IMR-90 (cell line): ENCODE measurements at regions not wholly inside any gene's neighbourhood (a gene's known extent, or its start where the extent isn't known, plus 50 kb on each side); places are given as distances from the start of the nearest gene placed in this dataset.

Experiments
- ATAC-seq: fragments of 200-7000 bp; cut with Tn5 transposase; 2 replicates; pipeline ENCODE4 v1.9.1; 2020; ENCODE audit warnings: low read depth, mild to moderate bottlenecking, moderate library complexity
- BruUV-seq: library from RNA; stranded (reverse); fragments of 400-500 nt; replicated peaks from 2 replicates; lab custom pipeline; 2021; lab: Mats Ljungman, UMichigan
- CTCF ChIA-PET: fragments of 300-600 bp; formaldehyde crosslinking; extraction: SDS; loops from one replicate; lab custom pipeline; 2021; ENCODE audit warnings: antibody characterized with exemption; lab: Yijun Ruan, JAX
- POLR2A ChIA-PET: fragments of 300-600 bp; sonication (Branson Sonifier 250); formaldehyde crosslinking; loops from one replicate; lab custom pipeline; 2022; ENCODE audit warnings: antibody characterized with exemption; ENCODE audit not compliant: unreplicated experiment; lab: Charles Lee
- DNase-seq: peaks from one replicate; pipeline ENCODE4 v3.0.0; 2013
- H2AFZ ChIP-seq: replicated peaks from 2 replicates; pipeline ENCODE3; 2013; ENCODE audit warnings: low read length, mild to moderate bottlenecking; ENCODE audit not compliant: poor library complexity
- H2AK5ac ChIP-seq: 2 replicates; pipeline ENCODE4 v1.6.1; 2013; ENCODE audit warnings: low read depth, low read length, inconsistent platforms
- H2AK9ac ChIP-seq: replicated peaks from 2 replicates; pipeline ENCODE3; 2013; ENCODE audit warnings: mild to moderate bottlenecking, low read depth, low read length, moderate library complexity; ENCODE audit not compliant: poor library complexity
- H2BK120ac ChIP-seq: 2 replicates; pipeline ENCODE4 v1.6.1; 2013; ENCODE audit warnings: low read depth, low read length, inconsistent platforms
- H2BK15ac ChIP-seq: 3 replicates; pipeline ENCODE4 v1.6.1; 2013; ENCODE audit warnings: low read depth, low read length, inconsistent platforms
- H2BK20ac ChIP-seq: 2 replicates; pipeline ENCODE4 v1.6.1; 2013; ENCODE audit warnings: low read depth, mild to moderate bottlenecking, inconsistent platforms, low read length, moderate library complexity
- H2BK5ac ChIP-seq: 2 replicates; pipeline ENCODE4 v1.6.1; 2013; ENCODE audit warnings: mild to moderate bottlenecking, low read depth, low read length, inconsistent platforms; ENCODE audit not compliant: poor library complexity, severe bottlenecking
- H3K14ac ChIP-seq: replicated peaks from 2 replicates; pipeline ENCODE4 v1.6.1; 2013; ENCODE audit warnings: low read depth, low read length, inconsistent platforms
- H3K18ac ChIP-seq: 2 replicates; pipeline ENCODE4 v1.6.1; 2013; ENCODE audit warnings: low read depth, low read length, control low read depth
- H3K23ac ChIP-seq: 2 replicates; pipeline ENCODE4 v1.6.1; 2013; ENCODE audit warnings: low read depth, low read length, inconsistent platforms
- H3K27ac ChIP-seq: 2 replicates; pipeline ENCODE4 v1.5.1; 2013; ENCODE audit warnings: mild to moderate bottlenecking, control low read depth, low read length; ENCODE audit not compliant: insufficient read depth
- H3K27me3 ChIP-seq: 2 replicates; pipeline ENCODE4 v1.6.1; 2013; ENCODE audit warnings: low read length; ENCODE audit not compliant: control insufficient read depth, insufficient read depth
- H3K36me3 ChIP-seq: 2 replicates; pipeline ENCODE4 v1.6.1; 2013; ENCODE audit warnings: low read length, mixed read lengths; ENCODE audit not compliant: control insufficient read depth, insufficient read depth
- H3K4ac ChIP-seq: 2 replicates; pipeline ENCODE4 v1.6.1; 2013; ENCODE audit warnings: low read depth, low read length, inconsistent platforms
- H3K4me1 ChIP-seq: 2 replicates; pipeline ENCODE4 v1.6.1; 2013; ENCODE audit warnings: low read length, mixed read lengths; ENCODE audit not compliant: control insufficient read depth, insufficient read depth
- H3K4me2 ChIP-seq: 2 replicates; pipeline ENCODE4 v1.6.1; 2013; ENCODE audit warnings: low read depth, mild to moderate bottlenecking, control low read depth, low read length, moderate library complexity
- H3K4me3 ChIP-seq: 2 replicates; pipeline ENCODE4 v1.5.1; 2013; ENCODE audit warnings: low read depth, mild to moderate bottlenecking, control low read depth, low read length, moderate library complexity; ENCODE audit not compliant: insufficient read depth
- H3K56ac ChIP-seq: 2 replicates; pipeline ENCODE4 v1.6.1; 2013; ENCODE audit warnings: low read length, inconsistent platforms; ENCODE audit not compliant: insufficient read depth; ENCODE audit errors: extremely low read depth
- H3K79me1 ChIP-seq, 2 experiments: 2 replicates each; pipeline ENCODE4 v1.6.1; 2013; ENCODE audit warnings: low read length in 2 of 2, inconsistent platforms in 1 of 2, low read depth in 1 of 2
- H3K9ac ChIP-seq: 2 replicates; pipeline ENCODE4 v1.6.1; 2013; ENCODE audit warnings: low read depth, low read length, control low read depth
- H3K9me1 ChIP-seq: 2 replicates; pipeline ENCODE4 v1.6.1; 2013; ENCODE audit warnings: low read length, inconsistent platforms; ENCODE audit not compliant: insufficient read depth
- H3K9me3 ChIP-seq: 2 replicates; pipeline ENCODE4 v1.6.1; 2013; ENCODE audit warnings: low read length; ENCODE audit not compliant: control insufficient read depth, insufficient read depth
- H4K20me1 ChIP-seq: 2 replicates; pipeline ENCODE4 v1.6.1; 2013; ENCODE audit warnings: low read length, inconsistent platforms; ENCODE audit not compliant: insufficient read depth
- H4K5ac ChIP-seq: 2 replicates; pipeline ENCODE4 v1.6.1; 2013; ENCODE audit warnings: mild to moderate bottlenecking, low read depth, low read length, control low read depth
- H4K8ac ChIP-seq, 2 experiments: 2 replicates each; pipeline ENCODE4 v1.6.1; 2013; ENCODE audit warnings: low read depth in 2 of 2, low read length in 2 of 2, control low read depth in 1 of 2, inconsistent platforms in 1 of 2
- H4K91ac ChIP-seq: 2 replicates; pipeline ENCODE4 v1.6.1; 2013; ENCODE audit warnings: low read depth, low read length, inconsistent platforms; ENCODE audit not compliant: insufficient read depth
- BHLHE40 ChIP-seq: fragments of 150-350 bp; IDR thresholded peaks from 2 replicates; pipeline ENCODE4 v1.6.1; 2016; ENCODE audit warnings: mild to moderate bottlenecking, low read depth, low read length
- CEBPB ChIP-seq: IDR thresholded peaks from 2 replicates; pipeline ENCODE4 v1.6.1; 2012; ENCODE audit warnings: low read depth, low read length, improper control_type of control experiment
- CHD1 ChIP-seq: IDR thresholded peaks from 2 replicates; pipeline ENCODE4 v1.6.1; 2012; ENCODE audit warnings: low read depth, low read length, improper control_type of control experiment
- CTCF ChIP-seq: conservative IDR thresholded peaks from 2 replicates; pipeline ENCODE4 v1.5.1; 2012; ENCODE audit warnings: mild to moderate bottlenecking, low read depth, low read length, improper control_type of control experiment
- ELK1 ChIP-seq: fragments of 150-350 bp; IDR thresholded peaks from 2 replicates; pipeline ENCODE4 v1.6.1; 2016; ENCODE audit warnings: low read depth, mild to moderate bottlenecking, low read length, moderate library complexity, borderline replicate concordance
- FOS ChIP-seq: fragments of 150-350 bp; IDR thresholded peaks from 2 replicates; pipeline ENCODE4 v1.6.1; 2016; ENCODE audit warnings: low read depth, low read length
- MAFK ChIP-seq: IDR thresholded peaks from 2 replicates; pipeline ENCODE4 v1.6.1; 2012; ENCODE audit warnings: low read depth, low read length, improper control_type of control experiment
- MAZ ChIP-seq: IDR thresholded peaks from 2 replicates; pipeline ENCODE4 v1.6.1; 2012; ENCODE audit warnings: low read depth, mild to moderate bottlenecking, low read length, improper control_type of control experiment, moderate library complexity, borderline replicate concordance
- MXI1 ChIP-seq: IDR thresholded peaks from 2 replicates; pipeline ENCODE4 v1.6.1; 2012; ENCODE audit warnings: low read depth, mild to moderate bottlenecking, low read length, moderate library complexity, borderline replicate concordance
- NFE2L2 ChIP-seq: fragments of 150-350 bp; IDR thresholded peaks from 2 replicates; pipeline ENCODE4 v1.6.1; 2016; ENCODE audit warnings: low read depth, mild to moderate bottlenecking, low read length
- POLR2A ChIP-seq: IDR thresholded peaks from 2 replicates; pipeline ENCODE4 v1.6.1; 2012; ENCODE audit warnings: mild to moderate bottlenecking, low read depth, low read length
- RAD21 ChIP-seq: IDR thresholded peaks from 2 replicates; pipeline ENCODE4 v1.6.1; 2012; ENCODE audit warnings: low read length, improper control_type of control experiment
- RCOR1 ChIP-seq: IDR thresholded peaks from 2 replicates; pipeline ENCODE4 v1.6.1; 2012; ENCODE audit warnings: mild to moderate bottlenecking, low read length, improper control_type of control experiment; ENCODE audit not compliant: insufficient replicate concordance
- RFX5 ChIP-seq: IDR thresholded peaks from 2 replicates; pipeline ENCODE4 v1.8.0; 2012; ENCODE audit warnings: low read depth, mild to moderate bottlenecking, low read length, moderate library complexity
- SMC3 ChIP-seq: fragments of 150-350 bp; IDR thresholded peaks from 2 replicates; pipeline ENCODE4 v1.6.1; 2016; ENCODE audit warnings: low read depth, mild to moderate bottlenecking, antibody characterized with exemption, low read length, moderate library complexity
- USF2 ChIP-seq: fragments of 150-350 bp; IDR thresholded peaks from 2 replicates; pipeline ENCODE4 v1.6.1; 2017; ENCODE audit warnings: mild to moderate bottlenecking, antibody characterized with exemption, low read length, low read depth
- WGBS, 2 experiments: methylation state at CpG; one replicate each; pipeline versions ENCODE4 v1.1.5 to v1.1.7; 2013; ENCODE audit warnings: missing lambda C conversion rate in 2 of 2; ENCODE audit not compliant: insufficient read length in 1 of 2; ENCODE audit errors: extremely low coverage in 2 of 2; 5-methylcytosine and 5-hydroxymethylcytosine counted together
- dilution Hi-C: fragments of 300-500 bp; cut with HindIII; formaldehyde crosslinking; loops from one replicate; pipeline ENCODE4 v1.14.3; 2018; ENCODE audit warnings: low sequenced_read_pairs; ENCODE audit not compliant: unreplicated experiment
- in situ Hi-C: fragments of 300-500 bp; cut with MboI; formaldehyde crosslinking; loops from 3 replicates; pipeline ENCODE4 v1.14.3; 2019; ENCODE audit warnings: low sequenced_read_pairs, inconsistent platforms, mixed read lengths
- intact Hi-C: fragments of 100-400 bp; cut with micrococcal nuclease; formaldehyde crosslinking; loops from 2 replicates; pipeline ENCODE4 v1.10.0; 2022

GRCh38 chr9:13770956-13771355, 491.5 kb upstream of the MPDZ start:
- ATAC-seq (no peak), DNase-seq (no peak)
- H3K9ac ChIP-seq, result no peak overlapping the region
- H2AFZ ChIP-seq, result no peak overlapping the region
- dilution Hi-C loops, result no loop called here
- WGBS, 2 experiments, result 100% methylated on average over 2 of the region's 3 CpGs; no CpG with 5 or more reads in 1 of the 2 experiments
- no peak overlapping the region for H3K23ac ChIP-seq
- no peaks in the 10 kb centered on the region for H3K36me3 ChIP-seq
- no peak overlapping the region for H3K4me3 ChIP-seq
- intact Hi-C loops, result no loop called here
- TF ChIP-seq CHD1 (no peak), POLR2A (no peak), BHLHE40 (no peak), FOS (no peak), SMC3 (no peak), MXI1 (no peak), ELK1 (no peak), NFE2L2 (no peak), MAFK (no peak), RFX5 (no peak), CEBPB (no peak), RCOR1 (no peak), MAZ (no peak), RAD21 (no peak), USF2 (no peak), CTCF (no peak)
- H2BK120ac ChIP-seq, result no peak overlapping the region
- H3K9me3 ChIP-seq, result no peaks in the 10 kb centered on the region
- ChIA-PET POLR2A (no interaction called here), CTCF (no interaction called here)
- no peaks in the 10 kb centered on the region for H3K4me1 ChIP-seq
- no peak overlapping the region for H2AK5ac ChIP-seq
- no peak overlapping the region for H2BK5ac ChIP-seq
- H3K79me1 ChIP-seq, result no peaks in the 10 kb centered on the region
- H3K4me2 ChIP-seq, result no peak overlapping the region
- H3K18ac ChIP-seq, result no peak overlapping the region
- no peak overlapping the region for H2BK20ac ChIP-seq
- no peak overlapping the region for H4K8ac ChIP-seq
- no TSS peak for BruUV-seq
- no peaks in the 10 kb centered on the region for H3K9me1 ChIP-seq
- H3K4ac ChIP-seq, result no peak overlapping the region
- no peak overlapping the region for H2AK9ac ChIP-seq
- no peak overlapping the region for H3K14ac ChIP-seq
- H2BK15ac ChIP-seq, result no peak overlapping the region
- in situ Hi-C loops, result no loop called here
- no peaks in the 10 kb centered on the region for H3K27me3 ChIP-seq
- no peak overlapping the region for H4K91ac ChIP-seq
- H3K56ac ChIP-seq, result no peak overlapping the region
- no peak overlapping the region for H4K5ac ChIP-seq
- no peak overlapping the region for H3K27ac ChIP-seq
- H4K20me1 ChIP-seq, result no peaks in the 10 kb centered on the region
